NT2/D1 (cell line): ENCODE measurements at regions not wholly inside any gene's neighbourhood (a gene's known extent, or its start where the extent isn't known, plus 50 kb on each side); places are given as distances from the start of the nearest gene placed in this dataset.

ENCODE experiments used
- DNase-seq: peaks from one replicate; pipeline ENCODE4 v3.0.0-alpha.2; 2011; ENCODE audit warnings: low read depth, low spot score
- H3K27me3 ChIP-seq: 2 replicates; pipeline ENCODE4 v1.6.0; 2011; ENCODE audit warnings: mild to moderate bottlenecking; ENCODE audit not compliant: insufficient read length, insufficient read depth
- H3K36me3 ChIP-seq: 2 replicates; pipeline ENCODE4 v1.6.1; 2011; ENCODE audit warnings: mild to moderate bottlenecking, low read length, mixed read lengths; ENCODE audit not compliant: insufficient read depth, insufficient read length
- H3K4me1 ChIP-seq: 2 replicates; pipeline ENCODE4 v1.5.1; 2011; ENCODE audit not compliant: insufficient read depth, insufficient read length
- H3K4me3 ChIP-seq: 2 replicates; pipeline ENCODE4 v1.5.1; 2011; ENCODE audit warnings: low read depth; ENCODE audit not compliant: insufficient read length
- H3K9ac ChIP-seq: 2 replicates; pipeline ENCODE4 v1.6.0; 2011; ENCODE audit warnings: low read depth; ENCODE audit not compliant: insufficient read length
- H3K9me3 ChIP-seq: 2 replicates; pipeline ENCODE4 v1.5.1; 2011; ENCODE audit warnings: mild to moderate bottlenecking, low read length; ENCODE audit not compliant: insufficient read depth
- SUZ12 ChIP-seq: IDR thresholded peaks from 2 replicates; pipeline ENCODE4 v1.6.1; 2011; ENCODE audit not compliant: insufficient read length, insufficient read depth; ENCODE audit errors: extremely low read depth
- YY1 ChIP-seq: IDR thresholded peaks from 2 replicates; pipeline ENCODE4 v1.6.1; 2011; ENCODE audit not compliant: insufficient read length, insufficient read depth
- ZNF274 ChIP-seq: IDR thresholded peaks from 2 replicates; pipeline ENCODE4 v1.6.1; 2011; ENCODE audit warnings: mild to moderate bottlenecking, low read depth, low read length

DNA sequence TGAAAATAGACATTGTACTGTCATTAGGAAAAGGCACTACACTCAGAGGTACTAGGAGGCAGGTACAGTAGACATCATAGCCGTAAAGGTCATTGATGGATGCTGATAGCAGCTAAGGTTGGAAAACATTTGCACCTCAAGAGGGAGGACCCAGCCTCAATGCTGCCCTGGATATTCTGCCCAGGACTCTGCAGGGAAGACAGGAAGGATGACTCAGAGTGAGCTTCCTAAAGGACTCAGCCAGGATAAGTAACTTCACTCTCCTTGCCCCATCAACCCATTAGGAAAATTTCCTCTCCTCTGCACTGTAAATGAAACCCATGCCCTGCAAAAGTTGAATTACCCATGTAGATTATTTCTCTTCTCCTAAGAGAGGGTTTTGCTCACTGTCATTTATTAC lies 617.9 kb upstream of the MKI67 start:
- Histone ChIP-seq H3K4me1 (no peaks in the 10 kb centered on the region), H3K36me3 (no peaks in the 10 kb centered on the region), H3K9me3 (no peaks in the 10 kb centered on the region), H3K4me3 (no peak overlapping the region), H3K9ac (no peak overlapping the region), H3K27me3 (no peaks in the 10 kb centered on the region)
- TF ChIP-seq SUZ12 (no peak), YY1 (no peak), ZNF274 (no peak)
- DNase-seq: peak; percentile 32

DNA sequence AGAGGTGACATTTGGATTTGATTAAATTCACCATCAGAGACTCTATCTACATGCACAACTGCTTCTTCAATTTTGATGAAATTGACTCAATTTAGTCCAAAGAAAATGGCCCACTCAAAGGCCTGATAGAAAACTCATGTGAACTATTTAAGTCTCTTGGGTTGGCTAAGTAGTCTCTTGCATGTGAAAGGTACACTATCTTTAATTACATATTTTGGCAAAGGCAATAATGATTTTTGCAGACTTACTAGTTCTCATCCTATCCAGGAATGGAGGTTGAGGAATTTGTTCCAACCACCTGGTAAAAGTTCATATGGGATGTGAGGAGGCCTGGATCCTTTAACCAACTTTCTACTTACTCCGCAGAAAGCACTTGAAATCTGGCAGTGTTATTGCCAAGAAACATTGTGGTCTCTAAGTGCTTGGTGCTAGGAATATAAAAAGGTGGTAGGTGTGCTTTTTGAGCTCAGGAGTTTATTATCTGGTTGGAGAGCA lies 618.6 kb upstream of the MKI67 start:
- Histone ChIP-seq H3K36me3 (no peaks in the 10 kb centered on the region), H3K9ac (no peak overlapping the region), H3K27me3 (no peaks in the 10 kb centered on the region), H3K4me1 (no peaks in the 10 kb centered on the region), H3K9me3 (no peaks in the 10 kb centered on the region), H3K4me3 (no peak overlapping the region)
- TF ChIP-seq SUZ12 (no peak), ZNF274 (no peak), YY1 (no peak)
- DNase-seq: no peak

DNA sequence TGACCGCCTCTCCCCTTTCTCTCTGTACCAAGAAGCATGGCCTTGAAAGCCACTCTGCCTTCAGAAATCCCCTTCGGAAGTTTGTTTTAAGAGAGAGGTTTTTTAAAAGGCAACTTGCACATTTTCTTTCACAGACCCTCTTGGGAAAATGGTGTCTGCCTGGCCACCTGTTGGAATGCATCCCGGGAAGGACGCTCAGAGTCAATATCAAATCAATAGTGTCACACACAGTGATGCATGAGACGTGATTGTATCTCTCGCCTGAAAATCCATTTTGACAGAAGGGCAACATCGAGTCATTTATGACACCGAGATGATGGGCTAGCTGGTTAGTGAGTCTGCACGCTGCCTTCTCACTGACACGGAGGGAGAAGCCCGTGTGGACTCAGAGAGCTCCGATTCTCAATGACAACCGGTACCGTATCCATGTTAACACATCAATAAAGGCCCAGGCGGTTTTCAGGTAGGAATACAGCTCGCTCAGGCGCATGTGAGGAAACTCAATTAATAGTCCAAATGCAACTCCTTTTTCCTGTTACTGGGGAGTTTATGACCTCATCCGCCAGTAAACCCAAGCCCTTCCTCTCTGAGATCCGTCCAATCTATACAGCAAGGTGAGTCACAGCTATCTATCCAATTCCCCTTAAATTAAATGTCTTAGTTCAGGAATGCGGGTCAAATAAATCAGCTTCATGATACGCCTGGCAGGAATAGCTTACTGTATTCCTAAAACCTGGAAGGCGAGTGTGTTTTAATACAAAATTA lies 621.5 kb upstream of the MKI67 start:
- 0 out of 2 replicates have a peak, but pooled peaks cover 5% of the 10 kb centered on the region for H3K9me3 ChIP-seq
- H3K9ac ChIP-seq: no peak overlapping the region
- no peaks in the 10 kb centered on the region for H3K4me1 ChIP-seq
- H3K27me3 ChIP-seq: no peaks in the 10 kb centered on the region
- H3K36me3 ChIP-seq: no peaks in the 10 kb centered on the region
- TF ChIP-seq ZNF274 (no peak), SUZ12 (no peak), YY1 (no peak)
- no peak for DNase-seq
- H3K4me3 ChIP-seq: no peak overlapping the region

DNA sequence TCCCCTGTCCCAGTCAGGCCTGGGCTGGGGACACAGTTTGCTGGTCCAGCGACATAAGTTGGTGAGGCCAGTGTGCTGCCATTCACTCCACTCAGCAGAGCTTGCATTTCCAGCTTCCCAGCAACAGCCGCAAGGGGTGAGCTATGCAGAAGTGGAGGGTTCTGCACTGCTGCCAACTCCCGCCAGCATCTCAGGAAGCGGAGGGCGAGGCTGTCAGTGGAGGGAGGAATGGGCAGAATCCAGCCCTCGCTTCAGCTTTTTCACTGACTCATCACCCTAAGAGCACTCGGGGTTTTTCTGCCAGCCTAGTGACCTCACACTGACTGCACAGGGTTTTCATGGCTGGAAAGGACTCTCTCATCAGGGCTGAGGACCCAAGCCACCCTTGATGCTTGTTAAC lies 625.1 kb upstream of the MKI67 start:
- DNase-seq: no peak
- TF ChIP-seq YY1: no peak
- no peak for TF ChIP-seq SUZ12
- TF ChIP-seq ZNF274: no peak
- Histone ChIP-seq H3K36me3 (no peaks in the 10 kb centered on the region), H3K27me3 (no peaks in the 10 kb centered on the region), H3K4me3 (no peak overlapping the region), H3K9ac (no peak overlapping the region), H3K9me3 (0 out of 2 replicates have a peak, but pooled peaks cover 5% of the 10 kb centered on the region), H3K4me1 (no peaks in the 10 kb centered on the region)

GRCh38 chr10:128751851-128752250 lies 625.6 kb upstream of the MKI67 start:
- no peaks in the 10 kb centered on the region for H3K4me1 ChIP-seq
- no peak for TF ChIP-seq YY1
- TF ChIP-seq ZNF274: no peak
- no peak for TF ChIP-seq SUZ12
- H3K4me3 ChIP-seq: no peak overlapping the region
- no peaks in the 10 kb centered on the region for H3K36me3 ChIP-seq
- 0 out of 2 replicates have a peak, but pooled peaks cover 5% of the 10 kb centered on the region for H3K9me3 ChIP-seq
- H3K9ac ChIP-seq: no peak overlapping the region
- DNase-seq: no peak
- no peaks in the 10 kb centered on the region for H3K27me3 ChIP-seq

DNA sequence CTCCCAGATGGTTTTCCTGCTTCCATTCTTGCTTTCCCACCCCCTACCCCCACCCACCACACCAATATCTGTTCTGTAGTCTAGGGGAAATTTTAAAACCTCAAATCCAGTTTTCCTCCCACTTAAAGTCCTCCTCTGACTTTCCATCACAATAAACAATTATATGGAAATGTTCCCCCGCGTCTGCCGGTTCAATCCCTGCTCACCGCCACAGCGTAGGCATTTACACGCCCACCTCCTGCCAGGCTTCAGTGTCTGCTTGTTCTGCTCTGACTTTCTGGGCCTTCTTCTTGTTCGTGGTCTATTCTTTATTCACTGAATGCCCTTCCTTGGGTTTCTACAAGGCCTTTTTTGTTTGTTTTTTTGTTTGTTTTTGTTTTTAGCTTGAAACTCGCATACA lies 633.0 kb upstream of the MKI67 start:
- TF ChIP-seq YY1 (no peak), ZNF274 (no peak), SUZ12 (no peak)
- H3K36me3 ChIP-seq: no peaks in the 10 kb centered on the region
- no peak overlapping the region for H3K4me3 ChIP-seq
- H3K9me3 ChIP-seq: no peaks in the 10 kb centered on the region; the same call in 1 of the 2 replicates
- no peaks in the 10 kb centered on the region for H3K27me3 ChIP-seq
- H3K9ac ChIP-seq: no peak overlapping the region
- no peaks in the 10 kb centered on the region for H3K4me1 ChIP-seq
- no peak for DNase-seq

- Histone ChIP-seq H3K9me3 (no peaks in the 10 kb centered on the region), H3K36me3 (no peaks in the 10 kb centered on the region), H3K9ac (no peak overlapping the region), H3K4me3 (no peak overlapping the region), H3K27me3 (no peaks in the 10 kb centered on the region), H3K4me1 (no peaks in the 10 kb centered on the region)
- DNase-seq: peak; percentile 11
- TF ChIP-seq ZNF274 (no peak), SUZ12 (no peak), YY1 (no peak)
Measured at GRCh38 chr10:128763588-128763987, 637.4 kb upstream of the MKI67 start.
